GM23338 (cell line): ENCODE measurements at regions not wholly inside any gene's neighbourhood (a gene's known extent, or its start where the extent isn't known, plus 50 kb on each side); places are given as distances from the start of the nearest gene placed in this dataset.

Source experiments
- ATAC-seq: fragments of 200-7000 bp; cut with Tn5 transposase; 3 replicates; pipeline ENCODE4 v1.9.1; 2020
- DNase-seq: peaks from one replicate; pipeline ENCODE4 v3.0.0-alpha.2; 2015; ENCODE audit warnings: low spot score
- H2AFZ ChIP-seq: fragments of 200-600 bp; sonication (generic); 2 replicates; pipeline ENCODE4 v1.8.0; 2016; ENCODE audit warnings: antibody characterized with exemption, mild to moderate bottlenecking, moderate library complexity
- H3F3A ChIP-seq: fragments of 200-600 bp; sonication (generic); replicated peaks from 2 replicates; pipeline ENCODE4 v1.8.0; 2017; ENCODE audit warnings: antibody characterized with exemption, mixed run types, low read depth
- H3K27ac ChIP-seq: fragments of 200-600 bp; sonication (generic); 2 replicates; pipeline ENCODE4 v1.6.1; 2016; ENCODE audit warnings: low read depth
- H3K27me3 ChIP-seq: fragments of 200-600 bp; sonication (generic); 2 replicates; pipeline ENCODE4 v1.8.0; 2016; ENCODE audit warnings: mild to moderate bottlenecking, mixed run types, moderate library complexity; ENCODE audit not compliant: insufficient read depth
- H3K36me3 ChIP-seq: fragments of 200-600 bp; sonication (generic); 2 replicates; pipeline ENCODE4 v1.8.0; 2016; ENCODE audit warnings: mild to moderate bottlenecking; ENCODE audit not compliant: insufficient read depth
- H3K4me1 ChIP-seq: fragments of 200-600 bp; sonication (generic); 2 replicates; pipeline ENCODE4 v1.8.0; 2016; ENCODE audit warnings: mild to moderate bottlenecking, moderate library complexity; ENCODE audit not compliant: insufficient read depth
- H3K4me2 ChIP-seq: fragments of 200-600 bp; sonication (generic); 2 replicates; pipeline ENCODE4 v1.7.1; 2017; ENCODE audit warnings: mixed run types
- H3K4me3 ChIP-seq: fragments of 200-600 bp; sonication (generic); 2 replicates; pipeline ENCODE4 v1.6.1; 2016; ENCODE audit warnings: mixed run types
- H3K79me2 ChIP-seq: fragments of 200-600 bp; sonication (generic); replicated peaks from 2 replicates; pipeline ENCODE4 v1.8.0; 2017; ENCODE audit warnings: mild to moderate bottlenecking; ENCODE audit not compliant: insufficient read depth
- H3K9me2 ChIP-seq: fragments of 200-600 bp; sonication (generic); 2 replicates; pipeline ENCODE4 v1.8.0; 2017; ENCODE audit not compliant: insufficient read depth
- H4K20me1 ChIP-seq: fragments of 200-600 bp; sonication (generic); replicated peaks from 2 replicates; pipeline ENCODE4 v1.8.0; 2017; ENCODE audit warnings: mild to moderate bottlenecking; ENCODE audit not compliant: insufficient read depth
- H3K27ac Mint-ChIP-seq: 2 replicates; pipeline ENCODE4 v1.8.0; 2020; ENCODE audit warnings: inconsistent platforms, mild to moderate bottlenecking, moderate library complexity, mixed read lengths
- H3K27me3 Mint-ChIP-seq: 3 replicates; pipeline ENCODE4 v1.8.0; 2022; ENCODE audit warnings: low read depth, mild to moderate bottlenecking, moderate library complexity, mixed read lengths, inconsistent platforms; ENCODE audit not compliant: insufficient read depth, poor library complexity
- H3K36me3 Mint-ChIP-seq: 3 replicates; pipeline ENCODE4 v1.8.0; 2021; ENCODE audit warnings: low read depth, mild to moderate bottlenecking, inconsistent platforms, moderate library complexity, mixed read lengths
- H3K4me1 Mint-ChIP-seq: 3 replicates; pipeline ENCODE4 v1.8.0; 2020; ENCODE audit warnings: mild to moderate bottlenecking, inconsistent platforms, mixed read lengths
- H3K4me3 Mint-ChIP-seq: 3 replicates; pipeline ENCODE4 v1.8.0; 2021; ENCODE audit warnings: moderate library complexity, mild to moderate bottlenecking, inconsistent platforms, mixed read lengths
- H3K9me3 Mint-ChIP-seq: 3 replicates; pipeline ENCODE4 v1.8.0; 2020; ENCODE audit warnings: moderate library complexity, mild to moderate bottlenecking, inconsistent platforms, mixed read lengths
- ETS1 ChIP-seq: IDR thresholded peaks from 2 replicates; pipeline ENCODE4 v1.6.1; 2016; ENCODE audit warnings: antibody characterized with exemption
- EZH2 ChIP-seq: fragments of 200-600 bp; sonication (generic); IDR thresholded peaks from one replicate; pipeline ENCODE4 v1.8.0; 2017; ENCODE audit warnings: antibody characterized with exemption, mild to moderate bottlenecking, low read depth; ENCODE audit not compliant: unreplicated experiment
- EZH2phosphoT487 ChIP-seq: fragments of 200-600 bp; sonication (generic); IDR thresholded peaks from one replicate; pipeline ENCODE4 v1.8.1; 2018; ENCODE audit warnings: antibody characterized with exemption; ENCODE audit not compliant: unreplicated experiment
- TF ChIP-seq, protein P1 (sequence below): fragments of 250-450 bp; sonication (Bioruptor Pico); IDR thresholded peaks from 2 replicates; pipeline ENCODE4 v1.5.0; 2020; ENCODE audit warnings: mild to moderate bottlenecking, moderate library complexity

DNA sequence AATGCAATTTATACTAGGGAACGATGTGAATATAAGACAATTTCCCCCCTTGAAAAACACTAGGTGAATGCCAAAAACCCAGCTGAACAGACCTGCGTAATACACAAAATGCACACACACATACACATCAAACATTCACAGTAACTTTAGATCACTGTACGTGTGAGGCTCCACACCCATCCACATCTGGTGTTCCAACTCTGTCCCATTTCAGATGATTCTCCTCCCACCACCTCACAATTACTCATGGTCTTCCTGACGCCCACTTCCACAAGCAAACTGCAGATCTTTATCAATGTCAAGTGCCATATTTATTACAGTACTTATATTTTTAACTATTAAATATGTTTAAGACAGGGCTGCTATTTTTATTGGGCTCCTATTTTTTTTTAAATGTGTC lies 57.8 kb upstream of the TENM4 start:
- peaks cover 1% of the 10 kb centered on the region for H3K27me3 Mint-ChIP-seq
- no peak overlapping the region for H2AFZ ChIP-seq
- no peaks in the 10 kb centered on the region for H4K20me1 ChIP-seq
- H3F3A ChIP-seq, result no peaks in the 10 kb centered on the region
- ATAC-seq (no peak), DNase-seq (no peak)
- no peak overlapping the region for H3K4me3 ChIP-seq
- TF ChIP-seq, protein P1, sequence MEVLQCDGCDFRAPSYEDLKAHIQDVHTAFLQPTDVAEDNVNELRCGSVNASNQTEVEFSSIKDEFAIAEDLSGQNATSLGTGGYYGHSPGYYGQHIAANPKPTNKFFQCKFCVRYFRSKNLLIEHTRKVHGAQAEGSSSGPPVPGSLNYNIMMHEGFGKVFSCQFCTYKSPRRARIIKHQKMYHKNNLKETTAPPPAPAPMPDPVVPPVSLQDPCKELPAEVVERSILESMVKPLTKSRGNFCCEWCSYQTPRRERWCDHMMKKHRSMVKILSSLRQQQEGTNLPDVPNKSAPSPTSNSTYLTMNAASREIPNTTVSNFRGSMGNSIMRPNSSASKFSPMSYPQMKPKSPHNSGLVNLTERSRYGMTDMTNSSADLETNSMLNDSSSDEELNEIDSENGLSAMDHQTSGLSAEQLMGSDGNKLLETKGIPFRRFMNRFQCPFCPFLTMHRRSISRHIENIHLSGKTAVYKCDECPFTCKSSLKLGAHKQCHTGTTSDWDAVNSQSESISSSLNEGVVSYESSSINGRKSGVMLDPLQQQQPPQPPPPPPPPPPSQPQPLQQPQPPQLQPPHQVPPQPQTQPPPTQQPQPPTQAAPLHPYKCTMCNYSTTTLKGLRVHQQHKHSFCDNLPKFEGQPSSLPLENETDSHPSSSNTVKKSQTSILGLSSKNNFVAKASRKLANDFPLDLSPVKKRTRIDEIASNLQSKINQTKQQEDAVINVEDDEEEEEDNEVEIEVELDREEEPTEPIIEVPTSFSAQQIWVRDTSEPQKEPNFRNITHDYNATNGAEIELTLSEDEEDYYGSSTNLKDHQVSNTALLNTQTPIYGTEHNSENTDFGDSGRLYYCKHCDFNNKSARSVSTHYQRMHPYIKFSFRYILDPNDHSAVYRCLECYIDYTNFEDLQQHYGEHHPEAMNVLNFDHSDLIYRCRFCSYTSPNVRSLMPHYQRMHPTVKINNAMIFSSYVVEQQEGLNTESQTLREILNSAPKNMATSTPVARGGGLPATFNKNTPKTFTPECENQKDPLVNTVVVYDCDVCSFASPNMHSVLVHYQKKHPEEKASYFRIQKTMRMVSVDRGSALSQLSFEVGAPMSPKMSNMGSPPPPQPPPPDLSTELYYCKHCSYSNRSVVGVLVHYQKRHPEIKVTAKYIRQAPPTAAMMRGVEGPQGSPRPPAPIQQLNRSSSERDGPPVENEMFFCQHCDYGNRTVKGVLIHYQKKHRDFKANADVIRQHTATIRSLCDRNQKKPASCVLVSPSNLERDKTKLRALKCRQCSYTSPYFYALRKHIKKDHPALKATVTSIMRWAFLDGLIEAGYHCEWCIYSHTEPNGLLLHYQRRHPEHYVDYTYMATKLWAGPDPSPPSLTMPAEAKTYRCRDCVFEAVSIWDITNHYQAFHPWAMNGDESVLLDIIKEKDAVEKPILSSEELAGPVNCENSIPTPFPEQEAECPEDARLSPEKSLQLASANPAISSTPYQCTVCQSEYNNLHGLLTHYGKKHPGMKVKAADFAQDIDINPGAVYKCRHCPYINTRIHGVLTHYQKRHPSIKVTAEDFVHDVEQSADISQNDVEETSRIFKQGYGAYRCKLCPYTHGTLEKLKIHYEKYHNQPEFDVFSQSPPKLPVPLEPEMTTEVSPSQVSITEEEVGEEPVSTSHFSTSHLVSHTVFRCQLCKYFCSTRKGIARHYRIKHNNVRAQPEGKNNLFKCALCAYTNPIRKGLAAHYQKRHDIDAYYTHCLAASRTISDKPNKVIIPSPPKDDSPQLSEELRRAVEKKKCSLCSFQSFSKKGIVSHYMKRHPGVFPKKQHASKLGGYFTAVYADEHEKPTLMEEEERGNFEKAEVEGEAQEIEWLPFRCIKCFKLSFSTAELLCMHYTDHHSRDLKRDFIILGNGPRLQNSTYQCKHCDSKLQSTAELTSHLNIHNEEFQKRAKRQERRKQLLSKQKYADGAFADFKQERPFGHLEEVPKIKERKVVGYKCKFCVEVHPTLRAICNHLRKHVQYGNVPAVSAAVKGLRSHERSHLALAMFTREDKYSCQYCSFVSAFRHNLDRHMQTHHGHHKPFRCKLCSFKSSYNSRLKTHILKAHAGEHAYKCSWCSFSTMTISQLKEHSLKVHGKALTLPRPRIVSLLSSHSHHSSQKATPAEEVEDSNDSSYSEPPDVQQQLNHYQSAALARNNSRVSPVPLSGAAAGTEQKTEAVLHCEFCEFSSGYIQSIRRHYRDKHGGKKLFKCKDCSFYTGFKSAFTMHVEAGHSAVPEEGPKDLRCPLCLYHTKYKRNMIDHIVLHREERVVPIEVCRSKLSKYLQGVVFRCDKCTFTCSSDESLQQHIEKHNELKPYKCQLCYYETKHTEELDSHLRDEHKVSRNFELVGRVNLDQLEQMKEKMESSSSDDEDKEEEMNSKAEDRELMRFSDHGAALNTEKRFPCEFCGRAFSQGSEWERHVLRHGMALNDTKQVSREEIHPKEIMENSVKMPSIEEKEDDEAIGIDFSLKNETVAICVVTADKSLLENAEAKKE (CRISPR knock-in tag), result no peak
- TF ChIP-seq ETS1 (no peak), EZH2 (no peak), EZH2phosphoT487 (no peak)
- no peak overlapping the region for H3K4me2 ChIP-seq
- no peak overlapping the region for H3K27ac Mint-ChIP-seq
- H3K4me1 ChIP-seq, result no peaks in the 10 kb centered on the region
- H3K4me3 Mint-ChIP-seq, result no peak overlapping the region
- H3K4me1 Mint-ChIP-seq, result no peaks in the 10 kb centered on the region
- no peak overlapping the region for H3K27ac ChIP-seq
- H3K9me3 Mint-ChIP-seq, result peaks cover 12% of the 10 kb centered on the region; the same call in 2 of the 3 replicates
- no peaks in the 10 kb centered on the region for H3K27me3 ChIP-seq
- H3K36me3 Mint-ChIP-seq, result no peaks in the 10 kb centered on the region; the same call in 2 of the 3 replicates
- H3K9me2 ChIP-seq, result no peaks in the 10 kb centered on the region
- no peaks in the 10 kb centered on the region for H3K79me2 ChIP-seq
- no peaks in the 10 kb centered on the region for H3K36me3 ChIP-seq
